ENCODE measurements at regions not wholly inside any gene's neighbourhood (a gene's known extent, or its start where the extent isn't known, plus 50 kb on each side); places are given as distances from the start of the nearest gene placed in this dataset.
"Not testable (repeated sequence)": the region's sequence is repeated elsewhere in the genome, so short reads cannot be mapped to it uniquely, and the experiment has no call there.

DNA sequence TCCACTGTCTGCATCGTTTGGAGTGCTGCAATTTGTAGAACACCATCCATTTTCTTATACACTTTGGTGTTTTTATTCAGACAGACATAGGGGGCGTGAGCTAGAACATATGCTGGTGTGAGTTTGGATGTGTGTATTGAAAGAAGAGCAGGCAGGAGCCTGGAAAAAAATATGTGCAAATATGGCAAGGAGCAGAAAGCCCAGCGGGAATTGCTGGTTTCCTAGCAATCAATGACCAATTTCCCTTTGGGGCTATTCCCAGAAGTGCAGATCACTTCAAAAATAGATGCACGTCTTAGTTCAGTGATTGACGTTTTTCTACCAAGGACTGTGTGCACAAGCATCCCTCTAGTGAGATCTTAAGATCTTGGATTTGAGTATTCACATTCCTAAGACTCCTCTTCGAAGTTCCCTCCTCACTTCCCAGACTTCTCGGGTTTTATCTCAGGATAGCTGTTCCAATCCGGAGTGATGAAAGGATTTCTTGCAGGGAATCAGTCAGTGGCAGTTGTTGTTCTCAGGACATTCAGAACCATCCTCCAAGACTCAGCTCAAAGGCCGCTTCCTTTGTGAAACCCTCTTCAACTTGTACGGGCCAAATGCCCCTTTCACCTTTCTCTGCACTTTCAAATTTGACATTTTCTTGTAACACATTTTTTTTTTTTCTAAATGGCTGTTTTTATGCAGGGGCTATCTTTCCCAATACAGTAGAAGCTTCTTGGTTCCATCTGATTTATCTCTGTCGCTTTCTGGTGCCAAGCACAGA, 268.7 kb upstream of the ASIC2 start:
- in situ Hi-C loops (cut with HindIII; ENCODE audit: low sequenced_read_pairs): no loop called here
- no peak for DNase-seq (ENCODE audit: low read depth, low spot score)
- no peak overlapping the region for H3K4me3 ChIP-seq (ENCODE audit: low read depth, low read length)
- TF ChIP-seq, protein P1, sequence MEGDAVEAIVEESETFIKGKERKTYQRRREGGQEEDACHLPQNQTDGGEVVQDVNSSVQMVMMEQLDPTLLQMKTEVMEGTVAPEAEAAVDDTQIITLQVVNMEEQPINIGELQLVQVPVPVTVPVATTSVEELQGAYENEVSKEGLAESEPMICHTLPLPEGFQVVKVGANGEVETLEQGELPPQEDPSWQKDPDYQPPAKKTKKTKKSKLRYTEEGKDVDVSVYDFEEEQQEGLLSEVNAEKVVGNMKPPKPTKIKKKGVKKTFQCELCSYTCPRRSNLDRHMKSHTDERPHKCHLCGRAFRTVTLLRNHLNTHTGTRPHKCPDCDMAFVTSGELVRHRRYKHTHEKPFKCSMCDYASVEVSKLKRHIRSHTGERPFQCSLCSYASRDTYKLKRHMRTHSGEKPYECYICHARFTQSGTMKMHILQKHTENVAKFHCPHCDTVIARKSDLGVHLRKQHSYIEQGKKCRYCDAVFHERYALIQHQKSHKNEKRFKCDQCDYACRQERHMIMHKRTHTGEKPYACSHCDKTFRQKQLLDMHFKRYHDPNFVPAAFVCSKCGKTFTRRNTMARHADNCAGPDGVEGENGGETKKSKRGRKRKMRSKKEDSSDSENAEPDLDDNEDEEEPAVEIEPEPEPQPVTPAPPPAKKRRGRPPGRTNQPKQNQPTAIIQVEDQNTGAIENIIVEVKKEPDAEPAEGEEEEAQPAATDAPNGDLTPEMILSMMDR (IDR thresholded peaks at IDR 0.05; ENCODE audit: low read depth, low read length): no peak

- no peak for DNase-seq (ENCODE audit: low read depth, low spot score)
- H3K4me3 ChIP-seq (ENCODE audit: low read depth, low read length): no peak overlapping the region
- in situ Hi-C loops (cut with HindIII; ENCODE audit: low sequenced_read_pairs): no loop called here
- TF ChIP-seq, protein P1 (IDR thresholded peaks at IDR 0.05; ENCODE audit: low read depth, low read length): no peak
Observed at GRCh38 chr17:33562792-33563191, 269.7 kb upstream of the ASIC2 start.

DNA sequence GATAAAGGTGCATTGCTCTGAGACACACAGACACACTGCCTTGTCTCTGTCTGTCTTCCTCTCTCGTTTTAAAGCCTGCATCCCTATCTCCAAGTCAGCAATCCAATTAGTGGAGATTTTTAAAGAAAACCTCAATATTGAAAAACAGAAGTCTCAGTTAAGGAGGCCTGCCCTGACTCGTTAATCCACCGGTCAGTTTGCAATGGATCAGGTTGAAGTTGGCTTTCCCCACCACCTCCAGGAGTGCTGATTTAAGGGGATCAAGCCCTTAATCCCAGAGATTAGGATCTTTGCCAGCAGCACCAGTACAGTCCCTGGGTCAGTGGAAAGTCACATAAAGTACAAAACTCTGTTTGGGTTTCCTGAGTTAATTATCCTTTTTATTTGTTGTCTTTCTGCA, 271.1 kb upstream of the ASIC2 start:
- no peak for DNase-seq (ENCODE audit: low read depth, low spot score)
- in situ Hi-C loops (cut with HindIII; ENCODE audit: low sequenced_read_pairs): no loop called here
- TF ChIP-seq, protein P1 (IDR thresholded peaks at IDR 0.05; ENCODE audit: low read depth, low read length): no peak
- H3K4me3 ChIP-seq (ENCODE audit: low read depth, low read length): no peak overlapping the region

DNA sequence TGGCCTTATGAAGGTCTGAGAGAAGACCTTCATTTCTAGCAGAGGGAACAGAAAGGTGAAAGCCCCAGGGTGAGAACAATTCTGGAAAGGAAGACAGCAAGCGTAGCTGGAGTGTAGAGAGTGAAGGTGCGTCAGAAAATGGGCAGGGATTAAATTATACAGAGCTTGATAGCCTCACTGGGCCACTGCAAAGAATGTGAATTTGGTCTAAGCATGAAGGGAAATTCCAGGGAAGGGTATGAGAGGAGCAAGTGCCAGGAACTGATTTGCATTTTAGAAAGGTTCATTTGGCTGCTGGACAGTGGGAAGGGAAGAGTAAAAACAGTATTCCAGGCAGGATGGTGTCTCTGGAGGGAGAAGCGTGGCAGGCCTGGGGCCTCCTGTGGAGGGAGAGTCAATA, 274.1 kb upstream of the ASIC2 start:
- DNase-seq (ENCODE audit: low read depth, low spot score): no peak
- in situ Hi-C loops (cut with HindIII; ENCODE audit: low sequenced_read_pairs): no loop called here
- TF ChIP-seq, protein P1 (IDR thresholded peaks at IDR 0.05; ENCODE audit: low read depth, low read length): no peak

GRCh38 chr17:33572615-33573014, 279.5 kb upstream of the ASIC2 start:
- DNase-seq (ENCODE audit: low read depth, low spot score): no peak
- in situ Hi-C loops (cut with HindIII; ENCODE audit: low sequenced_read_pairs): no loop called here
- TF ChIP-seq, protein P1 (IDR thresholded peaks at IDR 0.05; ENCODE audit: low read depth, low read length): no peak
- no peak overlapping the region for H3K4me3 ChIP-seq (ENCODE audit: low read depth, low read length)

More for the DNA sequence above, 274.1 kb upstream of the ASIC2 start:
- H3K4me3 ChIP-seq (ENCODE audit: low read depth, low read length): no peak overlapping the region

DNA sequence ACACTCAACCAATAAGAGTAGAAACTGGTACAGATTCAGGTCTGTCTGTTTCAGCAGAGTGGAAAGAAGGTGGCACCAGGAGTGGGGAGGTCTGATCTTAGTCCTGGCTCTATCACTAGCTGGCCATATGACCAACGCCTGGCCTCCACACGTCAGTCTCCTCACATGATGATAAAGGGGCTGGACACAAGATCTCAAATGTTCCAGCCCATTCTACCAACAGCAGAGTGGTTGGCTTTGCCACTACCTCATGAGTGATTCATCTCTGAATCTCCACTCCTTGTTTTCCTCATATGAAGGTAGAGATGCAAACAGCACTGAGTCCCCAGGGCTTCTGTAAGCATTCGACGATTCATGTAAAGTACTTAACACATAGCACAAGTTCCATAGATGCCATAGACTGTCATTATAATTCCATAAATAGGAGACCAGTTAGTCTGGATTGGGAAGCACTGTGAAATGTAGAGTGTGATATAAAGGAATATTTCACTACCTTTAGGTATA, 281.9 kb upstream of the ASIC2 start:
- no peak for DNase-seq (ENCODE audit: low read depth, low spot score)
- no peak overlapping the region for H3K4me3 ChIP-seq (ENCODE audit: low read depth, low read length)
- in situ Hi-C loops (cut with HindIII; ENCODE audit: low sequenced_read_pairs): no loop called here
- TF ChIP-seq, protein P1 (IDR thresholded peaks at IDR 0.05; ENCODE audit: low read depth, low read length): no peak

- H3K4me3 ChIP-seq (ENCODE audit: low read depth, low read length); DNase-seq (ENCODE audit: low read depth, low spot score); in situ Hi-C loops (cut with HindIII; ENCODE audit: low sequenced_read_pairs): not testable (repeated sequence)
Observed at GRCh38 chr17:33579740-33580139, 286.6 kb upstream of the ASIC2 start.
